Erythroblast (primary cell): ENCODE measurements at regions not wholly inside any gene's neighbourhood (a gene's known extent, or its start where the extent isn't known, plus 50 kb on each side); places are given as distances from the start of the nearest gene placed in this dataset.

ENCODE experiments used
- GATA1 ChIP-seq: IDR thresholded peaks from 2 replicates; pipeline ENCODE4 v1.6.1; 2011; ENCODE audit warnings: low read depth, mild to moderate bottlenecking, control low read depth, low read length, moderate library complexity
- POLR2A ChIP-seq: IDR thresholded peaks from 2 replicates; pipeline ENCODE4 v1.6.1; 2011; ENCODE audit warnings: mild to moderate bottlenecking, low read length

GRCh38 chr14:50018933-50019210, 97.5 kb downstream of the VCPKMT start:
- TF ChIP-seq POLR2A (no peak), GATA1 (no peak)
